Central memory CD8-positive, alpha-beta T cell (primary cell): ENCODE measurements at regions not wholly inside any gene's neighbourhood (a gene's known extent, or its start where the extent isn't known, plus 50 kb on each side); places are given as distances from the start of the nearest gene placed in this dataset.

Experiments used
- ATAC-seq: fragments of 150-1000 bp; cut with Tn5 transposase; replicated peaks from 2 replicates; pipeline ENCODE4 v1.10.0; 2022; ENCODE audit warnings: mild to moderate bottlenecking, moderate FRiP score, moderate number of reproducible peaks; ENCODE audit not compliant: poor library complexity, severe bottlenecking; ENCODE audit errors: extremely low read depth
- DNase-seq, 2 donors: peaks; one replicate each; pipeline ENCODE4 v3.0.0; 2021; ENCODE audit warnings: low spot score in 2 of 2
- H3K27ac Mint-ChIP-seq: one replicate; pipeline ENCODE4 v1.8.0; 2022; ENCODE audit warnings: low read depth, mild to moderate bottlenecking, moderate library complexity, mixed read lengths
- H3K27me3 Mint-ChIP-seq: one replicate; pipeline ENCODE4 v1.8.0; 2022; ENCODE audit warnings: mixed read lengths
- H3K36me3 Mint-ChIP-seq: one replicate; pipeline ENCODE4 v1.8.0; 2022; ENCODE audit warnings: mild to moderate bottlenecking, moderate library complexity, mixed read lengths; ENCODE audit not compliant: insufficient read depth
- H3K4me1 Mint-ChIP-seq: one replicate; pipeline ENCODE4 v1.8.0; 2022; ENCODE audit warnings: mixed read lengths
- H3K4me3 Mint-ChIP-seq: one replicate; pipeline ENCODE4 v1.8.0; 2022; ENCODE audit warnings: mild to moderate bottlenecking, moderate library complexity, mixed read lengths
- H3K9me3 Mint-ChIP-seq: one replicate; pipeline ENCODE4 v1.8.0; 2022; ENCODE audit warnings: mixed read lengths

- peaks cover 47% of the 10 kb centered on the region for H3K27me3 Mint-ChIP-seq
- H3K4me3 Mint-ChIP-seq = no peak overlapping the region
- H3K9me3 Mint-ChIP-seq = no peaks in the 10 kb centered on the region
- no peak for ATAC-seq
- H3K4me1 Mint-ChIP-seq = no peaks in the 10 kb centered on the region
- no peak overlapping the region for H3K27ac Mint-ChIP-seq
- H3K36me3 Mint-ChIP-seq = no peaks in the 10 kb centered on the region
- no peak for DNase-seq
Observed at GRCh38 chr17:36880268-36880905, 56.9 kb upstream of the LHX1 start.

- H3K27ac Mint-ChIP-seq = no peak overlapping the region
- no peaks in the 10 kb centered on the region for H3K4me1 Mint-ChIP-seq
- H3K4me3 Mint-ChIP-seq = no peak overlapping the region
- H3K9me3 Mint-ChIP-seq = no peaks in the 10 kb centered on the region
- ATAC-seq (no peak), DNase-seq (no peak)
- peaks cover 54% of the 10 kb centered on the region for H3K27me3 Mint-ChIP-seq
- H3K36me3 Mint-ChIP-seq = no peaks in the 10 kb centered on the region
Observed at GRCh38 chr17:36881323-36881722, 56.0 kb upstream of the LHX1 start.

- no peak overlapping the region for H3K4me3 Mint-ChIP-seq
- no peaks in the 10 kb centered on the region for H3K36me3 Mint-ChIP-seq
- H3K27ac Mint-ChIP-seq = no peak overlapping the region
- no peaks in the 10 kb centered on the region for H3K9me3 Mint-ChIP-seq
- DNase-seq (no peak), ATAC-seq (no peak)
- H3K27me3 Mint-ChIP-seq = peaks cover 59% of the 10 kb centered on the region
- H3K4me1 Mint-ChIP-seq = no peaks in the 10 kb centered on the region
Observed at GRCh38 chr17:36884495-36885152, 52.7 kb upstream of the LHX1 start.

GRCh38 chr17:36885153-36885735, 52.0 kb upstream of the LHX1 start:
- Mint-ChIP-seq H3K27ac (no peak overlapping the region), H3K4me1 (no peaks in the 10 kb centered on the region), H3K36me3 (no peaks in the 10 kb centered on the region), H3K4me3 (no peak overlapping the region), H3K27me3 (peaks cover 63% of the 10 kb centered on the region), H3K9me3 (no peaks in the 10 kb centered on the region)
- DNase-seq (no peak), ATAC-seq (no peak)

- Mint-ChIP-seq H3K4me3 (no peak overlapping the region), H3K4me1 (no peaks in the 10 kb centered on the region), H3K9me3 (no peaks in the 10 kb centered on the region), H3K36me3 (no peaks in the 10 kb centered on the region), H3K27ac (no peak overlapping the region), H3K27me3 (peaks cover 62% of the 10 kb centered on the region)
- ATAC-seq (no peak), DNase-seq (no peak)
Observed at GRCh38 chr17:36885771-36886377, 51.4 kb upstream of the LHX1 start.
